SW 1271 (cell line): ENCODE measurements at regions not wholly inside any gene's neighbourhood (a gene's known extent, or its start where the extent isn't known, plus 50 kb on each side); places are given as distances from the start of the nearest gene placed in this dataset.
"Not testable (repeated sequence)": the region's sequence is repeated elsewhere in the genome, so short reads cannot be mapped to it uniquely, and the experiment has no call there.

Experiments used
- DNase-seq, 2 experiments: peaks; one replicate each; lab custom pipeline; 2025; lab: John Stamatoyannopoulos, UW

- no peak for DNase-seq
Measured at GRCh38 chr1:21385022-21385421, 54.9 kb upstream of the NBPF3 start.

DNA sequence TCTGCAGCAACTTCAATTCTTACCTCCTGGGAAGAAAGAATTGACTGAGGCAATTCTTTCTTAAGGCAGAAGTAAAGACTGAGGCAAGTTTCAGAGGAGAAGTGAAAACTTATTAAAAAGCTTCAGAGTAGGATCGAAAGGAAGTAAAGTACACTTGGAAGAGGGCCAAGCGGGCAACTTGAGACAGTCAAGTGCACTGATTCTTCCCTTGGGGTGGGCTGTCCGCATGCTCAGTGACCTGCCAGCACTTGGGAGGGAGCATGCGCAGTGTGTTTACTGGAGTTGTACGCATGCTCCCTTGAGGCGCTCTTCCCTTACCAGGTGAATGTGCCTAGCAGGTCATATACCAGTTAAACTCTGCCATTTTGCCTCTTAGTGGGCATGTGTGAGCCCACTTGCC lies 55.3 kb upstream of the NBPF3 start:
- DNase-seq: no peak

- DNase-seq: no peak
Measured at GRCh38 chr1:21383785-21384401, 56.0 kb upstream of the NBPF3 start.

GRCh38 chr1:21381354-21381753 lies 58.6 kb upstream of the NBPF3 start:
- no peak for DNase-seq

- not testable (repeated sequence) for DNase-seq
Measured at GRCh38 chr1:21380147-21380546, 59.8 kb upstream of the NBPF3 start.

DNA sequence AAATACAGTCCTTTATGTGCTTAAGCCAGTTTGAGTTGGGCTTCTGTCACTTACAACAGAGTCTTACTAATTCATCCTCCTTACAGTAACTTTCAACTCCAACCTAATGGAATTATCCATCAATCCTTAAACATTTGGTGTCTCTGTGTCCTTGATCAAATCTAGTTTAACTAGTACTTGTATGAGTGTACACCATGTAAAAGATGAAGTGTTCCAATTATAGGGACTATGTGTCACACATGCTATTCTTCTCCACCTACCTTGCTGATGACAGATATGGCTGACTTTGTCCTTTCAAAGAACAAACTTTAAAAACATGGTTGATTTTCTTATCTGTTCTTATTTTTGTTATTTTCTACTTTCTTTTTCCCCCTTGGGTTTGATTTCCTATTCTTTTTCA lies 60.4 kb upstream of the NBPF3 start:
- DNase-seq: no peak

GRCh38 chr1:21378705-21379494 lies 61.0 kb upstream of the NBPF3 start:
- DNase-seq: no peak

DNA sequence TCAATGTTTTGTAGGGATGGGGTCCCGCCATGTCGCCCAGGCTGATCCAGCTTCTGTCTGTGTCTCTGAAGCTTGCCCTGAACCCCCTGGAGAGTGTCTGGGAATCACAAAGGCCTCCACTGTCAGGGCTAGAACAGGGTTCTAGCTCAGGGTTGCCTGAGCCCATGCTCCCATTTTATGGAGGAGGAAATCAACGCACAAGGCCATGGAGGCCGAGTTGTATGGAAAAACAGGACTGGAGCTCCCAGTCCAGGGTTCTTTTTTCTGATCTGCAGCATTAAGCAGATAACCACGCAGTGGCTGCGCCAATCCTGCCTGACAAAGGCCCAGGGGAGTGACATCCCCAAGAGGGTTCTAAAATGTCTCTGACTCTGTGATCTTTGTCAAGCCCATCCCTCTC lies 67.6 kb upstream of the NBPF3 start:
- no peak for DNase-seq

DNA sequence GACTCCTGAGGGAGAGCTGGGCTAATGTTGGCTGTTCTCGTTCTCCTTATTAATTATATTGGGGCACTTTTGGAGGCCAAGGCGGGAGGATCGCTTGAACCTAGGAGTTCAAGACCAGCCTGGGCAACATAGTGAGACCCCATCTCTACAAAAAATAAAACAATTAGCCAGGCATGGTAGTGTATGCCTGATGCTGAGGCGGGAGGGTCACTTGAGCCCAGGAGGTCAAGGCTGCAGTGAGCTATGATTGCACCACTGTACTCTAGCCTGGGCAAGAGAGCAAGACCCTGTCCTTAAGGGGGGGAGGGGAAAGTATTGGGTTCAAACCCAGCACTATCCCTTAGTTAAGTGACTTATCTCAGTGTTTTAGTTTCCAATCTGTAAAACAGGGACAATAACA lies 70.0 kb upstream of the NBPF3 start:
- no peak for DNase-seq

DNA sequence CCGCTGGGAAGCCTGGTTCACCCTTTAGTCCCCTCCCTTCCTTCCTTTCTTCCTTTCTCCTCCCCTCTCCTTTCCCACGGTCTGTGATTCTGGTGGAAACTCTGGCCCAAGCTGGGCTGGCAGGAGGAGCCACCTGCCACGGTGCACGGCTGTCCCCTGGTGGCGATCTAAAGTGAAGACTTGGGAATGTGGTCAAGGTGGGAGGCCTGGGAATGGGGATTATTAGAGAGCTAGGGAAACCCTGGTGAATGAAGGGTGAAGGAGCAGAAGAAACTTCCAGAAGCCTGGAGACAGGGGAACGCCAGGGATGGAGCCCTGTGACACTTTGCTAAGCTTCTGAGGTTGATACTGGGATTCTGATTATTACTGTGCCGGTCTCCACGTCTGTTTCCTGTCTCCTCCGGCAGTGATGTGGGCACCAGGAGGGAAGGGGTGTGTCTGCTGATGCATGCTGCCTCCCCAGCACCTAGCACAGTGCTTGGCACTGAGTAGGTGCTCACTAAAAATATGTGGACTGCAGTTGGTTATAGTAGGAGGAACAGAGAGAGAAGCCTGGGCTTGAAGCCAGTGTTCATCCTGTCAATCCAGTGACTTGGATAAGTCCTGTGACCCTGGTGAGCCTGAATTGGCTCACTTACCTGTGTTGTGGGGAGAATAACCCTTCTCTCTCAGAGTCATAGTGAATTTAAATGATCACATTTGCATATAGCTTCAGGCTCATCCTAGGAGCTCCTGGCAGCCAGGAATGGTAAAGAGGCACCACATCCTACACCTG lies 71.2 kb upstream of the NBPF3 start:
- DNase-seq: peak; percentile 55 to 83

- DNase-seq: not testable (repeated sequence)
Measured at GRCh38 chr1:21367973-21368514, 71.9 kb upstream of the NBPF3 start.

DNA sequence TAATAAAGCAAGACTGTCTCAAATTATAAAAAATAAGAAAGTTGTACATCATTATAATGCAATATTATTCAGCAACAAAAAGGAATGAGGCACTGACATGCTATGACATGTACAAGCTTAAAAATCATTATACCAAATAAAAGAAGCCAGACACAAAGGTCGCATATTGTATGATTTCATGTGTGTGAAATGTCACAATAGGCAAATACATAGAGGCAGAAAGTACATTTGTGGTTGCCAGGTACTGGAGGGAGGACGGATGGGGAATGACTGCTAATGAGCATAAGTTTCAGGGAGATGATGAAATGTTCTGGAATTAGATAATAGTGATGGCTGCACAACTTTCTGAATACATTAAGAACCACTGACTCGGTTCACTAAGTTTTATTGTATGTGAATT lies 73.6 kb upstream of the NBPF3 start:
- DNase-seq: no peak

GRCh38 chr1:21365036-21365435 lies 74.8 kb upstream of the ECE1 start:
- no peak for DNase-seq

DNA sequence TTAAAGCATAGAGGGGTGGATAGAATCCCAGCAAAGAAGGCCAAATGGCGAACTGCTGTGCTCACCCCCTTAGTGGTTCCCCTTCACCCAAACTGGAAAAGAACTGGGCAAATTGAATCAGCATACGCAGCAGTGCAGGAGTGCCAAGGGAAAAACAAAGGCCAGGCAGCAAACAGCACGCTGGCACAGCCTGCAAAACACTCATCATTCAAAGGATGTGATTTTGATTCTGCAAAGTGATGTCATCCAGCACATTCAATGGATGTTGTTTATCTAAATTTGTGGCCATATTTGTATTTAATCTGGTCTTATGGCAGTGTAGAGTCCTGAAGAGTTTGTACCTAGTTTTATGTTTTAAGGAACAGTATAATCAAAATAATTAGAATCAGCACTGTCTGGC lies 71.8 kb upstream of the ECE1 start:
- DNase-seq: no peak

DNA sequence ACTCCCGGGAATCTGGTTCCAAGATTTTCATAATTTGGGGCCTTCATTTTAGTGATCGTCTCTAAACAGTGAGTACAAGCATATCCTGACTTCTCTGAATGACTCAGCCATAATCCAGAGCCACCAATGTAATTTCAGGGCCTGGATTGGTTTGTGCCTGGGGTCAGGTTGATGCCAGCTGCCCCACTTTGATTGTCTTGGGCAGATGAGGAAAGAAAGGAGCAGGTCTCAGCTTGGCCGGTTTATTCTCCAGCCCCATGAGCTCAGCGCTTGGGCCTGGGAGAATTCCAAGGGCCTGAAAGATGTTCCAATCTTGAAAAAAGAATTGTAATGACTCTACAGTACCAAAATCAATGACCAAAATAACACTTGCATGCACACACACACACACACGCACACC lies 71.2 kb upstream of the ECE1 start:
- DNase-seq: no peak

- no peak for DNase-seq
Measured at GRCh38 chr1:21357161-21357560, 66.9 kb upstream of the ECE1 start.

- no peak for DNase-seq
Measured at GRCh38 chr1:21355956-21356355, 65.7 kb upstream of the ECE1 start.

GRCh38 chr1:21352586-21352985 lies 62.3 kb upstream of the ECE1 start:
- DNase-seq: no peak

DNA sequence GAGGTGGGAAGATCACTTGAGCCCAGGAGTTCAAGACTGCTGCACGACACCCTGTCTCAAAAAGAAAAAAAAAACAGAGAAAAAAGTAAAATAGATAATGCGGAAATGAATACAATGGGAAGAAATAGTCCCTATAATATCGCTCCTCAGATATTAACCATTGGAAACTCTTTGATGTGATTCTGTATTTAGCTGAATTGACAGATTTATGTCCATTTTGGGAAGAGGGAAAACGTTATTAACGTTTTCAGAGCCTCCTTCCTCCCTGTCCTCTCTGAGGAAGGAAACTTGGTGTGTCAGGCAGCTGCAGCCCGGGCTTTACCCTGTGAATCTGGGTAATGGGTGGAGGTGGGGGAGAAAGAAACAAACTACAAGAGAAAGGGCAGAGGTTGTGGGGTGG lies 61.6 kb upstream of the ECE1 start:
- DNase-seq: no peak

- DNase-seq: no peak
Measured at GRCh38 chr1:21350202-21350885, 60.1 kb upstream of the ECE1 start.

- no peak for DNase-seq
Measured at GRCh38 chr1:21349693-21350092, 59.4 kb upstream of the ECE1 start.

DNA sequence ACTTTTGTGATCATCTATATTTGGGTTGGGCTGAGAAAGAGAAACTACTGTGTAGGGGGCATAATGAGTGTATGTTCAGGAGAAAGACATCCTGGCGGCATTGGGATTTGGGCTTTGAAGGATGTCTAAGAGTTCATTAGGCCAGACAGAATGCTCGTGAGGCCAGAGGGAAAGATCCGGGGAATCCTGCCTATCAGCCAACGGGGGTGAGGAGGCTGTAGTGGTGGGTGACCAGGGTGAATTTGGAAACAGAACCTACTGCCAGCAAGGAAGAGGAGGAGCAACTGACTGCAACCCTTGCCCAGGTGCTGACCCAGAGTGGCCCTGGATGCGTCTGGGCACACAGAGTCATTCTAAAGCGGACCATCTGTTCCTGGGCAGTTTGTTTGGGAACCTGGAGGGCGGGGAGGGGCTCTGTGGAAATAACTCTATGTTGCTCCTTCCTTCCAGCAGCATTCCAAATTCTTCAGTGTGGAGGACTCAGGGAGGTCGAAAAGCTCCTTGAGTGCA lies 56.9 kb upstream of the ECE1 start:
- no peak for DNase-seq
